Lung (tissue), 11 donors: ENCODE measurements at regions not wholly inside any gene's neighbourhood (a gene's known extent, or its start where the extent isn't known, plus 50 kb on each side); places are given as distances from the start of the nearest gene placed in this dataset.

Experiments
- ATAC-seq: fragments of 200-7000 bp; cut with Tn5 transposase; one replicate; pipeline ENCODE4 v1.9.1; 2020; ENCODE audit warnings: moderate number of reproducible peaks; ENCODE audit not compliant: insufficient read depth, low FRiP score
- DNase-seq, 3 donors: peaks; one replicate each; pipeline ENCODE4 v3.0.0-alpha.2; 2013 to 2017
- H3K27ac ChIP-seq, 2 donors: one replicate each; pipeline ENCODE4 v1.5.1; 2013; ENCODE audit warnings: mild to moderate bottlenecking in 2 of 2, moderate library complexity in 2 of 2, control low read depth in 1 of 2, inconsistent platforms in 1 of 2, low read depth in 1 of 2, low read length in 1 of 2
- H3K27me3 ChIP-seq, 3 donors: one replicate each; pipeline ENCODE4 v1.5.1; 2013; ENCODE audit warnings: low read length in 2 of 3; ENCODE audit not compliant: control insufficient read depth in 3 of 3, insufficient read depth in 3 of 3
- H3K36me3 ChIP-seq, 4 donors: one replicate each; pipeline ENCODE4 v1.5.1; 2013; ENCODE audit warnings: low read length in 4 of 4, mild to moderate bottlenecking in 1 of 4, moderate library complexity in 1 of 4; ENCODE audit not compliant: control insufficient read depth in 4 of 4, insufficient read depth in 4 of 4
- H3K4me1 ChIP-seq, 5 donors: one replicate each; pipeline ENCODE4 v1.5.1; 2013; ENCODE audit warnings: low read length in 5 of 5, mild to moderate bottlenecking in 2 of 5, moderate library complexity in 1 of 5; ENCODE audit not compliant: control insufficient read depth in 5 of 5, insufficient read depth in 5 of 5
- H3K4me3 ChIP-seq: one replicate; pipeline ENCODE4 v1.5.1; 2013; ENCODE audit warnings: mild to moderate bottlenecking, control low read depth, moderate library complexity
- H3K9ac ChIP-seq, 2 donors: one replicate each; pipeline ENCODE4 v1.5.1; 2013; ENCODE audit warnings: low read length in 2 of 2, control low read depth in 1 of 2; ENCODE audit not compliant: insufficient read depth in 1 of 2
- H3K9me3 ChIP-seq, 4 donors: one replicate each; pipeline ENCODE4 v1.5.1; 2013; ENCODE audit warnings: low read length in 3 of 4, mild to moderate bottlenecking in 1 of 4, moderate library complexity in 1 of 4; ENCODE audit not compliant: control insufficient read depth in 4 of 4, insufficient read depth in 3 of 4
- WGBS, 2 donors: extraction: QIAGEN DNeasy Blood & Tissue Kit; methylation state at CpG; one replicate each; pipeline ENCODE4 v1.1.7; 2013; 5-methylcytosine and 5-hydroxymethylcytosine counted together
- TF ChIP-seq, protein P1 (sequence below): IDR thresholded peaks from 2 replicates; pipeline ENCODE4 v1.5.1; 2012; ENCODE audit warnings: mild to moderate bottlenecking; ENCODE audit errors: control extremely low read depth, extremely low read depth
- donor health status: control.
- donor health status: control.
- donor health status: Bipolar disorder and iron deficiency.
- donor health status: healthy.
- donor health status: DM: yes; HTN: yes; CAD: no.

DNA sequence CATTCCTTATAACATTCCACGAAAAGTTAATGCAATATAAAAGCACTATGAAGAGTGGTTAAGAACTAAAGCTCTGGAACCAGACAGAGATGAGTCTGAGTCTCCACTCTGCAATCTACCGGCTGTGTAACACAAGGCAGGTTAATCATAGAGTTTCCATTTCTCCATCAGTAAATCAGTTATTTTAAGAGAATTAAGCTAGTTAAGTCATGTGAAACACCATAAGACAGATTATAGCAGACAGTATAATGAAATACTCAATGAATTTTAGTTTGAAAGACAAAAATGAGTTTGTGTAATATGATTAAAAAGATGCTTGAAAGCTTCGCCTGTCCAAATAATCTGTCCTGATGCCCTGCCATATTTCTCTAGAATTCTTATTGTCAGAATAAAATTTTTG is 282.6 kb upstream of the ACTRT1 start:
- no peak overlapping the region for H3K4me3 ChIP-seq
- 73 to 78% methylated on average over 3 of the region's 3 CpGs for whole genome bisulfite sequencing, 2 donors
- TF ChIP-seq, protein P1, sequence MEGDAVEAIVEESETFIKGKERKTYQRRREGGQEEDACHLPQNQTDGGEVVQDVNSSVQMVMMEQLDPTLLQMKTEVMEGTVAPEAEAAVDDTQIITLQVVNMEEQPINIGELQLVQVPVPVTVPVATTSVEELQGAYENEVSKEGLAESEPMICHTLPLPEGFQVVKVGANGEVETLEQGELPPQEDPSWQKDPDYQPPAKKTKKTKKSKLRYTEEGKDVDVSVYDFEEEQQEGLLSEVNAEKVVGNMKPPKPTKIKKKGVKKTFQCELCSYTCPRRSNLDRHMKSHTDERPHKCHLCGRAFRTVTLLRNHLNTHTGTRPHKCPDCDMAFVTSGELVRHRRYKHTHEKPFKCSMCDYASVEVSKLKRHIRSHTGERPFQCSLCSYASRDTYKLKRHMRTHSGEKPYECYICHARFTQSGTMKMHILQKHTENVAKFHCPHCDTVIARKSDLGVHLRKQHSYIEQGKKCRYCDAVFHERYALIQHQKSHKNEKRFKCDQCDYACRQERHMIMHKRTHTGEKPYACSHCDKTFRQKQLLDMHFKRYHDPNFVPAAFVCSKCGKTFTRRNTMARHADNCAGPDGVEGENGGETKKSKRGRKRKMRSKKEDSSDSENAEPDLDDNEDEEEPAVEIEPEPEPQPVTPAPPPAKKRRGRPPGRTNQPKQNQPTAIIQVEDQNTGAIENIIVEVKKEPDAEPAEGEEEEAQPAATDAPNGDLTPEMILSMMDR, result no peak
- H3K9me3 ChIP-seq, result peaks cover 0 to 3% (median 1%) of the 10 kb centered on the region in 4 donors
- H3K36me3 ChIP-seq, result no peaks in the 10 kb centered on the region
- DNase-seq, result no peak
- no peaks in the 10 kb centered on the region for H3K4me1 ChIP-seq
- H3K27ac ChIP-seq, result no peak overlapping the region
- H3K9ac ChIP-seq, result no peak overlapping the region
- no peaks in the 10 kb centered on the region for H3K27me3 ChIP-seq
- ATAC-seq, result no peak

DNA sequence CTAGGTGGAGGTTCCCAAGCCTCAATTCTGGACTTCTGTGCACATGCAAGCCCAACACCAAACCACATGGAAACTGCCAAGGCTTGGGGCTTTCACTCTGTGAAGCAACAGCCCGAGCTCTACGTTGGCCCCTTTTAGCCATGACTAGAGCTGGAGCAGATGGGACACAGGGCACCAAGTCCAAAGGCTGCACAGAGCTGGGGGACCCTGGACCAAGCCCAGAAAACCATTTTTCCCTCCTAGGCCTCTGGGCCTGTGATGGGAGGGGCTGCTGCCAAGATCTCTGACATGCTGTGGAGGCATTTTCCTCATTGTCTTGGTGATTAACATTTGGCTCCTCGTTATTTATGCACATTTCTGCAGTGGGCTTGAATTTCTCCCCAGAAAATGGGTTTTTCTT is 258.7 kb upstream of the ACTRT1 start:
- Histone ChIP-seq H3K27me3 (no peaks in the 10 kb centered on the region), H3K4me1 (no peaks in the 10 kb centered on the region), H3K9ac (no peak overlapping the region), H3K27ac (no peak overlapping the region), H3K4me3 (no peak overlapping the region), H3K36me3 (no peaks in the 10 kb centered on the region), H3K9me3 (no peaks in the 10 kb centered on the region)
- 48 to 60% methylated on average over 3 of the region's 3 CpGs for WGBS, 2 donors
- TF ChIP-seq, protein P1, result no peak
- DNase-seq, result no peak
- no peak for ATAC-seq

GRCh38 chrX:128309311-128309710 is 257.1 kb upstream of the ACTRT1 start:
- ATAC-seq (no peak), DNase-seq (no peak)
- Histone ChIP-seq H3K36me3 (no peaks in the 10 kb centered on the region), H3K4me3 (no peak overlapping the region), H3K4me1 (no peaks in the 10 kb centered on the region), H3K9ac (no peak overlapping the region), H3K27me3 (no peaks in the 10 kb centered on the region), H3K9me3 (no peaks in the 10 kb centered on the region), H3K27ac (no peak overlapping the region)
- TF ChIP-seq, protein P1, result no peak
- 73 to 87% methylated on average over 1 of the region's 1 CpG for WGBS, 2 donors

GRCh38 chrX:128294198-128294597 is 242.0 kb upstream of the ACTRT1 start:
- Histone ChIP-seq H3K36me3 (no peaks in the 10 kb centered on the region), H3K4me1 (peaks cover 0 to 1% (median 0%) of the 10 kb centered on the region in 5 donors), H3K4me3 (no peak overlapping the region), H3K27me3 (no peaks in the 10 kb centered on the region), H3K27ac (no peak overlapping the region), H3K9ac (no peak overlapping the region), H3K9me3 (peaks cover 0 to 5% (median 0%) of the 10 kb centered on the region in 4 donors)
- DNase-seq, result no peak
- no peak for ATAC-seq
- WGBS, 2 donors, result 74 to 100% methylated on average over 3 of the region's 3 CpGs
- TF ChIP-seq, protein P1, result no peak
